WTC11 (cell line): ENCODE measurements at regions not wholly inside any gene's neighbourhood (a gene's known extent, or its start where the extent isn't known, plus 50 kb on each side); places are given as distances from the start of the nearest gene placed in this dataset.

Source experiments
- ATAC-seq: fragments of 200-7000 bp; cut with Tn5 transposase; 2 replicates; pipeline ENCODE4 v1.10.0; 2021; ENCODE audit warnings: mild to moderate bottlenecking, moderate library complexity
- CTCF ChIA-PET: fragments of 300-600 bp; sonication (Branson Sonifier 250); formaldehyde crosslinking; loops from one replicate; lab custom pipeline; 2021; ENCODE audit warnings: antibody characterized with exemption; lab: Charles Lee
- POLR2A ChIA-PET: fragments of 350-600 bp; sonication (Branson Sonifier 250); formaldehyde crosslinking; loops from one replicate; lab custom pipeline; 2021; ENCODE audit warnings: antibody characterized with exemption; lab: Charles Lee
- DNase-seq: peaks from one replicate; pipeline ENCODE4 v3.0.0; 2021; ENCODE audit warnings: low spot score
- H3K27ac Mint-ChIP-seq: 2 replicates; pipeline ENCODE4 v1.8.0; 2021; ENCODE audit warnings: mixed read lengths
- H3K27me3 Mint-ChIP-seq: 2 replicates; pipeline ENCODE4 v1.8.0; 2021; ENCODE audit warnings: low read depth, mild to moderate bottlenecking, moderate library complexity, mixed read lengths
- H3K36me3 Mint-ChIP-seq: 2 replicates; pipeline ENCODE4 v1.8.0; 2021; ENCODE audit warnings: mixed read lengths
- H3K4me1 Mint-ChIP-seq: 2 replicates; pipeline ENCODE4 v1.8.0; 2022; ENCODE audit warnings: mixed read lengths
- H3K4me3 Mint-ChIP-seq: 2 replicates; pipeline ENCODE4 v1.8.0; 2021; ENCODE audit warnings: mild to moderate bottlenecking, moderate library complexity, mixed read lengths
- H3K9me3 Mint-ChIP-seq: 2 replicates; pipeline ENCODE4 v1.8.0; 2021; ENCODE audit warnings: mixed read lengths
- ARID4B ChIP-seq: sonication (generic); formaldehyde crosslinking; IDR thresholded peaks from 2 replicates; pipeline ENCODE4 v1.8.0; 2023; ENCODE audit warnings: missing genetic modification reagents, mild to moderate bottlenecking, borderline replicate concordance
- ESRRA ChIP-seq: sonication (generic); formaldehyde crosslinking; IDR thresholded peaks from 2 replicates; pipeline ENCODE4 v1.8.1; 2022; ENCODE audit warnings: mild to moderate bottlenecking, missing genetic modification reagents, borderline replicate concordance
- ETV6 ChIP-seq: sonication (generic); formaldehyde crosslinking; IDR thresholded peaks from 2 replicates; pipeline ENCODE4 v1.8.1; 2022; ENCODE audit warnings: mild to moderate bottlenecking, missing genetic modification reagents
- GRHL2 ChIP-seq: fragments of 250-450 bp; sonication (Bioruptor Pico); IDR thresholded peaks from 2 replicates; pipeline ENCODE4 v1.8.0; 2022; ENCODE audit warnings: mild to moderate bottlenecking, moderate library complexity; ENCODE audit not compliant: insufficient replicate concordance, severe bottlenecking
- GTF2I ChIP-seq: fragments of 250-450 bp; sonication (Bioruptor Pico); conservative IDR thresholded peaks from 2 replicates; pipeline ENCODE4 v1.4.0; 2021; ENCODE audit warnings: mild to moderate bottlenecking
- IRF2 ChIP-seq: sonication (generic); formaldehyde crosslinking; IDR thresholded peaks from 2 replicates; pipeline ENCODE4 v1.8.0; 2022; ENCODE audit warnings: low read depth, missing genetic modification reagents, borderline replicate concordance
- NFE2L1 ChIP-seq: sonication (generic); formaldehyde crosslinking; IDR thresholded peaks from 2 replicates; pipeline ENCODE4 v1.8.1; 2023; ENCODE audit warnings: missing genetic modification reagents
- TEAD4 ChIP-seq: sonication (generic); formaldehyde crosslinking; IDR thresholded peaks from 2 replicates; pipeline ENCODE4 v1.8.0; 2022; ENCODE audit warnings: mild to moderate bottlenecking, missing genetic modification reagents
- ZNF121 ChIP-seq: sonication (generic); formaldehyde crosslinking; IDR thresholded peaks from 2 replicates; pipeline ENCODE4 v1.8.0; 2023; ENCODE audit warnings: missing genetic modification reagents
- ZNF416 ChIP-seq: fragments of 250-450 bp; sonication (Bioruptor Pico); IDR thresholded peaks from 2 replicates; pipeline ENCODE4 v1.9.0; 2021; ENCODE audit warnings: mild to moderate bottlenecking, inconsistent platforms
- TF ChIP-seq, protein P1 (sequence below): fragments of 250-450 bp; sonication (Bioruptor Pico); IDR thresholded peaks from 2 replicates; pipeline ENCODE4 v1.9.0; 2021; ENCODE audit warnings: mild to moderate bottlenecking
- TF ChIP-seq, protein P2 (sequence below): sonication (generic); formaldehyde crosslinking; IDR thresholded peaks from 2 replicates; pipeline ENCODE4 v1.8.0; 2023; ENCODE audit warnings: missing genetic modification reagents
- TF ChIP-seq, protein P3 (sequence below): sonication (generic); formaldehyde crosslinking; IDR thresholded peaks from 2 replicates; pipeline ENCODE4 v1.8.1; 2022; ENCODE audit warnings: low read depth, mild to moderate bottlenecking, moderate library complexity, missing genetic modification reagents, borderline replicate concordance

- TF ChIP-seq, protein P1, sequence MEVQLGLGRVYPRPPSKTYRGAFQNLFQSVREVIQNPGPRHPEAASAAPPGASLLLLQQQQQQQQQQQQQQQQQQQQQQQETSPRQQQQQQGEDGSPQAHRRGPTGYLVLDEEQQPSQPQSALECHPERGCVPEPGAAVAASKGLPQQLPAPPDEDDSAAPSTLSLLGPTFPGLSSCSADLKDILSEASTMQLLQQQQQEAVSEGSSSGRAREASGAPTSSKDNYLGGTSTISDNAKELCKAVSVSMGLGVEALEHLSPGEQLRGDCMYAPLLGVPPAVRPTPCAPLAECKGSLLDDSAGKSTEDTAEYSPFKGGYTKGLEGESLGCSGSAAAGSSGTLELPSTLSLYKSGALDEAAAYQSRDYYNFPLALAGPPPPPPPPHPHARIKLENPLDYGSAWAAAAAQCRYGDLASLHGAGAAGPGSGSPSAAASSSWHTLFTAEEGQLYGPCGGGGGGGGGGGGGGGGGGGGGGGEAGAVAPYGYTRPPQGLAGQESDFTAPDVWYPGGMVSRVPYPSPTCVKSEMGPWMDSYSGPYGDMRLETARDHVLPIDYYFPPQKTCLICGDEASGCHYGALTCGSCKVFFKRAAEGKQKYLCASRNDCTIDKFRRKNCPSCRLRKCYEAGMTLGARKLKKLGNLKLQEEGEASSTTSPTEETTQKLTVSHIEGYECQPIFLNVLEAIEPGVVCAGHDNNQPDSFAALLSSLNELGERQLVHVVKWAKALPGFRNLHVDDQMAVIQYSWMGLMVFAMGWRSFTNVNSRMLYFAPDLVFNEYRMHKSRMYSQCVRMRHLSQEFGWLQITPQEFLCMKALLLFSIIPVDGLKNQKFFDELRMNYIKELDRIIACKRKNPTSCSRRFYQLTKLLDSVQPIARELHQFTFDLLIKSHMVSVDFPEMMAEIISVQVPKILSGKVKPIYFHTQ (CRISPR knock-in tag): no peak
- no peak for TF ChIP-seq IRF2 (CRISPR knock-in tag)
- no peak for TF ChIP-seq ZNF121 (CRISPR knock-in tag)
- no peak for TF ChIP-seq GRHL2 (CRISPR knock-in tag)
- TF ChIP-seq, protein P2, sequence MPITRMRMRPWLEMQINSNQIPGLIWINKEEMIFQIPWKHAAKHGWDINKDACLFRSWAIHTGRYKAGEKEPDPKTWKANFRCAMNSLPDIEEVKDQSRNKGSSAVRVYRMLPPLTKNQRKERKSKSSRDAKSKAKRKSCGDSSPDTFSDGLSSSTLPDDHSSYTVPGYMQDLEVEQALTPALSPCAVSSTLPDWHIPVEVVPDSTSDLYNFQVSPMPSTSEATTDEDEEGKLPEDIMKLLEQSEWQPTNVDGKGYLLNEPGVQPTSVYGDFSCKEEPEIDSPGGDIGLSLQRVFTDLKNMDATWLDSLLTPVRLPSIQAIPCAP (CRISPR knock-in tag): no peak
- no peak for TF ChIP-seq NFE2L1 (CRISPR knock-in tag)
Observed at GRCh38 chr4:19164334-19164733, 1087.4 kb upstream of the SLIT2 start (continued).

DNA sequence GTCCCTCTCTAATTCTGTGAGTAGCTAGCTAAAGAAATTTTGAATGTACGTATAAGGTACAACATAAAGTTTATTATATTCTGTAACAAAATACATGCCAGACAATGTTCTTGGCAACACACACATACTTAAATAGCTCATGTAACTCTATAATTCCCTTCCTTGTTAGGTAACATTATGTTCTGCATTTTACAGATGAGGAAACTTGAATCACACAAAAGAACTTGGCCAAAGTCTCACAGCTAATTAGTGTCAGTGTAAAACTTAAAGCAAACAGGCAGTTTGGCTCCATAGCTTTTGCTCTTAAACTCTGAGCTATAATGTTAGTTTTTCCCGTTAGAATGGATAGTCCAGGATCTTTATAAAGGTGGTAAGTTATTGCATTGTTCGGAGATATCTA lies 1091.8 kb upstream of the SLIT2 start:
- ATAC-seq: no peak
- Mint-ChIP-seq H3K36me3 (peaks cover 28% of the 10 kb centered on the region), H3K27ac (no peak overlapping the region), H3K9me3 (peaks cover 31% of the 10 kb centered on the region), H3K4me3 (no peak overlapping the region), H3K27me3 (no peaks in the 10 kb centered on the region), H3K4me1 (peaks cover 6% of the 10 kb centered on the region; the same call in 1 of the 2 replicates)
- no peak for TF ChIP-seq ETV6 (CRISPR knock-in tag)
- no peak for TF ChIP-seq ESRRA (CRISPR knock-in tag)
- ChIA-PET POLR2A (no interaction called here), CTCF (no interaction called here)
- no peak for DNase-seq

- no peak overlapping the region for H3K27ac Mint-ChIP-seq
- peaks cover 31% of the 10 kb centered on the region for H3K9me3 Mint-ChIP-seq
- peaks cover 27% of the 10 kb centered on the region for H3K36me3 Mint-ChIP-seq
- no peak for DNase-seq
- H3K27me3 Mint-ChIP-seq: no peaks in the 10 kb centered on the region
- H3K4me3 Mint-ChIP-seq: no peak overlapping the region
- no peak for TF ChIP-seq GTF2I (CRISPR knock-in tag)
- no peak for TF ChIP-seq ARID4B (CRISPR knock-in tag)
- TF ChIP-seq, protein P3, sequence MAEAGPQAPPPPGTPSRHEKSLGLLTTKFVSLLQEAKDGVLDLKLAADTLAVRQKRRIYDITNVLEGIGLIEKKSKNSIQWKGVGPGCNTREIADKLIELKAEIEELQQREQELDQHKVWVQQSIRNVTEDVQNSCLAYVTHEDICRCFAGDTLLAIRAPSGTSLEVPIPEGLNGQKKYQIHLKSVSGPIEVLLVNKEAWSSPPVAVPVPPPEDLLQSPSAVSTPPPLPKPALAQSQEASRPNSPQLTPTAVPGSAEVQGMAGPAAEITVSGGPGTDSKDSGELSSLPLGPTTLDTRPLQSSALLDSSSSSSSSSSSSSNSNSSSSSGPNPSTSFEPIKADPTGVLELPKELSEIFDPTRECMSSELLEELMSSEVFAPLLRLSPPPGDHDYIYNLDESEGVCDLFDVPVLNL: no peak
- TF ChIP-seq NFE2L1 (CRISPR knock-in tag): no peak
- TF ChIP-seq ZNF416 (CRISPR knock-in tag): no peak
- TF ChIP-seq TEAD4 (CRISPR knock-in tag): no peak
- ATAC-seq: no peak
- ChIA-PET POLR2A (no interaction called here), CTCF (no interaction called here)
- H3K4me1 Mint-ChIP-seq: peaks cover 6% of the 10 kb centered on the region; the same call in 1 of the 2 replicates
Observed at GRCh38 chr4:19158107-19158809, 1093.4 kb upstream of the SLIT2 start.
